Right lobe of liver (tissue), 6 donors: ENCODE measurements at regions not wholly inside any gene's neighbourhood (a gene's known extent, or its start where the extent isn't known, plus 50 kb on each side); places are given as distances from the start of the nearest gene placed in this dataset.
A peak's percentile ranks its signal among the peaks of the same experiment; 100 is the strongest.

ENCODE experiments used
- ATAC-seq, 4 donors: fragments of 200-7000 bp; cut with Tn5 transposase; one replicate each; pipeline ENCODE4 v1.9.1; 2020; ENCODE audit warnings: mild to moderate bottlenecking in 4 of 4, moderate library complexity in 4 of 4
- DNase-seq, 3 donors: peaks; one replicate each; pipeline ENCODE4 v3.0.0-alpha.2; 2020
- H3K27ac ChIP-seq, 3 donors: fragments of 200-600 bp; one replicate each; pipeline ENCODE4 v1.8.0; 2022
- H3K27me3 ChIP-seq, 2 donors: fragments of 200-600 bp; one replicate each; pipeline ENCODE4 v1.8.0; 2022
- H3K36me3 ChIP-seq, 4 donors: fragments of 200-600 bp; sonication (generic) in 1 of 4; one replicate each; pipeline versions ENCODE4 v1.5.1 to v1.8.0; 2017 to 2022; ENCODE audit warnings: control low read depth in 1 of 4
- H3K4me1 ChIP-seq, 4 donors: fragments of 200-600 bp; sonication (generic) in 1 of 4; one replicate each; pipeline versions ENCODE4 v1.5.1 to v1.8.0; 2017 to 2022; ENCODE audit warnings: control low read depth in 1 of 4
- H3K4me3 ChIP-seq, 3 donors: fragments of 200-600 bp; one replicate each; pipeline ENCODE4 v1.8.0; 2022
- H3K9me3 ChIP-seq, 4 donors: fragments of 200-600 bp; sonication (generic) in 1 of 4; one replicate each; pipeline versions ENCODE4 v1.5.1 to v1.8.0; 2017 to 2022; ENCODE audit warnings: control low read depth in 1 of 4
- POLR2A ChIP-seq: fragments of 450-650 bp; IDR thresholded peaks from one replicate; pipeline ENCODE4 v1.6.1; 2017; ENCODE audit warnings: antibody characterized with exemption, mild to moderate bottlenecking
- WGBS: methylation state at CpG from one replicate; pipeline ENCODE4 v1.1.6; 2018; ENCODE audit warnings: low coverage, low lambda C conversion rate; ENCODE audit not compliant: insufficient coverage; ENCODE audit errors: missing lambda C conversion rate; 5-methylcytosine and 5-hydroxymethylcytosine counted together
- intact Hi-C, 2 donors: fragments of 100-400 bp; cut with DNase I; formaldehyde crosslinking; loops; one replicate each; pipeline versions ENCODE4 v1.11.2 to v1.14.1; 2022
- TF ChIP-seq, protein P1 (sequence below), 4 donors: fragments of 200-600 bp in 3 of 4; fragments of 450-650 bp in 1 of 4; IDR thresholded peaks; one replicate each; pipeline versions ENCODE4 v1.5.1 to v1.8.0; 2016 to 2022; ENCODE audit warnings: antibody characterized with exemption in 4 of 4, mild to moderate bottlenecking in 2 of 4
- donor health status: DM: no; HTN: yes; CAD: no.
- donor health status: DM: no; HTN: no; CAD: no.
- donor health status: DM: no; HTN: no; CAD: no.
- donor health status: DM: no; HTN: yes; CAD: no.
- donor health status: DM: no; HTN: yes; CAD: no.

- intact Hi-C loops, result no loop called here
Observed at GRCh38 chr3:31356941-31357340, 175.8 kb upstream of the STT3B start.

GRCh38 chr3:31357451-31357850 is 175.3 kb upstream of the STT3B start:
- intact Hi-C loops, result no loop called here
- Histone ChIP-seq H3K36me3 (peaks cover 0 to 2% (median 0%) of the 10 kb centered on the region in 4 donors), H3K4me1 (no peaks in the 10 kb centered on the region), H3K9me3 (no peaks in the 10 kb centered on the region), H3K27me3 (no peaks in the 10 kb centered on the region), H3K27ac (no peak overlapping the region), H3K4me3 (no peak overlapping the region)
- ATAC-seq, result no peak
- no peak for TF ChIP-seq POLR2A
- TF ChIP-seq, protein P1, sequence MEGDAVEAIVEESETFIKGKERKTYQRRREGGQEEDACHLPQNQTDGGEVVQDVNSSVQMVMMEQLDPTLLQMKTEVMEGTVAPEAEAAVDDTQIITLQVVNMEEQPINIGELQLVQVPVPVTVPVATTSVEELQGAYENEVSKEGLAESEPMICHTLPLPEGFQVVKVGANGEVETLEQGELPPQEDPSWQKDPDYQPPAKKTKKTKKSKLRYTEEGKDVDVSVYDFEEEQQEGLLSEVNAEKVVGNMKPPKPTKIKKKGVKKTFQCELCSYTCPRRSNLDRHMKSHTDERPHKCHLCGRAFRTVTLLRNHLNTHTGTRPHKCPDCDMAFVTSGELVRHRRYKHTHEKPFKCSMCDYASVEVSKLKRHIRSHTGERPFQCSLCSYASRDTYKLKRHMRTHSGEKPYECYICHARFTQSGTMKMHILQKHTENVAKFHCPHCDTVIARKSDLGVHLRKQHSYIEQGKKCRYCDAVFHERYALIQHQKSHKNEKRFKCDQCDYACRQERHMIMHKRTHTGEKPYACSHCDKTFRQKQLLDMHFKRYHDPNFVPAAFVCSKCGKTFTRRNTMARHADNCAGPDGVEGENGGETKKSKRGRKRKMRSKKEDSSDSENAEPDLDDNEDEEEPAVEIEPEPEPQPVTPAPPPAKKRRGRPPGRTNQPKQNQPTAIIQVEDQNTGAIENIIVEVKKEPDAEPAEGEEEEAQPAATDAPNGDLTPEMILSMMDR (IDR thresholded peaks at IDR 0.05), result no peak
- WGBS, result 92% methylated on average over 2 of the region's 2 CpGs
- no peak for DNase-seq

More at GRCh38 chr3:31356941-31357340, 175.8 kb upstream of the STT3B start:
- TF ChIP-seq, protein P1 (IDR thresholded peaks at IDR 0.05), result no peak
- no peaks in the 10 kb centered on the region for H3K4me1 ChIP-seq
- peaks cover 0 to 2% (median 0%) of the 10 kb centered on the region in 4 donors for H3K36me3 ChIP-seq
- H3K27ac ChIP-seq, result no peak overlapping the region
- ATAC-seq (peak; percentile 49 to 90 (median 68)), DNase-seq (peak; percentile 19 to 75 (median 64))
- no peaks in the 10 kb centered on the region for H3K27me3 ChIP-seq
- no peak overlapping the region for H3K4me3 ChIP-seq
- WGBS, result 71% methylated on average over 5 of the region's 9 CpGs
- H3K9me3 ChIP-seq, result no peaks in the 10 kb centered on the region

- WGBS, result 86% methylated on average over 1 of the region's 1 CpG
- Histone ChIP-seq H3K9me3 (no peaks in the 10 kb centered on the region), H3K27me3 (no peaks in the 10 kb centered on the region), H3K4me3 (no peak overlapping the region), H3K27ac (no peak overlapping the region), H3K4me1 (no peaks in the 10 kb centered on the region), H3K36me3 (peaks cover 0 to 2% (median 0%) of the 10 kb centered on the region in 4 donors)
- TF ChIP-seq, protein P1 (IDR thresholded peaks at IDR 0.05), result no peak
- TF ChIP-seq POLR2A, result no peak
- ATAC-seq (no peak), DNase-seq (no peak)
- intact Hi-C loops, result no loop called here
Observed at GRCh38 chr3:31358473-31359070, 174.2 kb upstream of the STT3B start.

GRCh38 chr3:31361371-31362273 is 171.1 kb upstream of the STT3B start:
- H3K4me1 ChIP-seq, result no peaks in the 10 kb centered on the region
- H3K9me3 ChIP-seq, result no peaks in the 10 kb centered on the region
- H3K27me3 ChIP-seq, result no peaks in the 10 kb centered on the region
- no peak for TF ChIP-seq POLR2A
- TF ChIP-seq, protein P1 (IDR thresholded peaks at IDR 0.05), result no peak
- no peaks in the 10 kb centered on the region for H3K36me3 ChIP-seq
- no peak for DNase-seq
- intact Hi-C loops, result no loop called here
- no peak overlapping the region for H3K27ac ChIP-seq
- ATAC-seq, result no peak
- no peak overlapping the region for H3K4me3 ChIP-seq
- WGBS, result 57% methylated on average over 6 of the region's 6 CpGs
